Body of pancreas (tissue), 4 donors: ENCODE measurements at regions not wholly inside any gene's neighbourhood (a gene's known extent, or its start where the extent isn't known, plus 50 kb on each side); places are given as distances from the start of the nearest gene placed in this dataset.

Experiments
- CTCF ChIP-seq, 7 experiments: fragments of 450-650 bp in 4 of 7; fragments of 200-600 bp in 3 of 7; sonication (generic) in 3 of 7; IDR thresholded peaks; one replicate each; pipeline ENCODE4 v1.5.1; 2016 to 2019; ENCODE audit warnings: antibody characterized with exemption in 7 of 7
- POLR2A ChIP-seq, 3 donors: fragments of 450-650 bp; IDR thresholded peaks; one replicate each; pipeline ENCODE4 v1.6.1; 2016; ENCODE audit warnings: antibody characterized with exemption in 3 of 3, mild to moderate bottlenecking in 2 of 3

GRCh38 chr7:115662676-115663075, 367.9 kb downstream of the TFEC start:
- TF ChIP-seq POLR2A (IDR thresholded peaks at IDR 0.05) (no peak), CTCF (IDR thresholded peaks at IDR 0.05) (no peak)
